ENCODE measurements at regions not wholly inside any gene's neighbourhood (a gene's known extent, or its start where the extent isn't known, plus 50 kb on each side); places are given as distances from the start of the nearest gene placed in this dataset.
"Not testable (repeated sequence)": the region's sequence is repeated elsewhere in the genome, so short reads cannot be mapped to it uniquely, and the experiment has no call there.

DNA sequence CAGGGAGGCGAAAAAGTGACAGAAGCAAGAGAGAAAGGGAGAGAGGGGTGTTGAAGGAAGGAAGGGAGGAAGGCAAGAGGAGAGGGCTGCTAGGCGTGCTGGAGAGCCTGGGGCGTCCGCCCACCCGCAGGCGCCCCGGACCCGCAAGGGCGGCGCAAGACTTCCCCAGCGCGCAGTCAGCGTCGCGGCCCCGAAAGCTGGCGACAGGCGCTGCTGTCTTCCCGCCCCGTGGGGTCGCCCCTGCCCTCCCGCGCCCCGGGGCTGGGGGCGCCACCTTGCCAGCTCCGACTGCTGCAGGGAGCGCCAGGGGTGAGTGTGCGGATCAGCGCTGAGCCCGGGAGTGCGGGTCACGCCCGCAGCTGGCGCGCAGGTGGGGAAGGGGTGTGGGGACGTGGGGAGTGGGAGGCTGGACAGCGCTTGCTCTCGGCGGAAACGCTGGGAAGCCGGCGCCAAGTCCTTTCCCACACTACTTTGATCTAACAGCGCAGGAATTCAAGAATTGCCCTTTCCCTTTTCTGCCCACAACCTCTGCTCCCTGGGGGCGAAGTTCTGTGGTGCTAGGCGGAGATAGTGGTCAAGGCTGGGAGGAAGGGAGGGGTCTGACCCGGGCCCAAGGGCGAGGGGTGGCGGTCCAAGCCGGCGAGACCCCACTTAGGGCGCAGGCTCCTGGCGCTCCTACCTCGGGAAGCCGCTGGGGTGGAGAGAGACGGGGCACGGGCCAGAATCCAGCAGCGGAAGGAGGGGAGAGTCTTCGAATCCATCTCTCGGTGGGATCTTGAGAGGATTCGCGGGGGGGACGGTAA lies 266.1 kb downstream of the CGGBP1 start, which contains the start of gene HTR1F:
HTR1F (plus strand) TSS at position 173 of the 803 bp plus-strand sequence.
- DNase-seq: no peak

DNA sequence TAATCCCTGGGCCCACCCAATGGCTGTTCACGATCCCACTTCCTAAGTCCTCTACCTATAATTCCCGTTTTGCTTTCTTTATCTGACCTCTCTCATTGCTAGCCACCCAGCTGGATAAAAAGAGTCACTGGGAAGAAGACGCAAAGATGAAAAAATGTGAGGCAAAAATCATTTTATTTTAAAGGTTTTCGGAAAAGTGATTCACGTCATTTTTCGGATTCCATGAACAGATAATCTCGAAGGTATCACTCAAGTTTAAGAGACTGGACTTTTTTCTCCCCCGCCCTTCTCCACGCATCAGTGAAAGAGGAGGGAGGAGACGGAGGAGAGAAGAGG lies 266.6 kb downstream of the CGGBP1 start:
- no peak for DNase-seq

DNA sequence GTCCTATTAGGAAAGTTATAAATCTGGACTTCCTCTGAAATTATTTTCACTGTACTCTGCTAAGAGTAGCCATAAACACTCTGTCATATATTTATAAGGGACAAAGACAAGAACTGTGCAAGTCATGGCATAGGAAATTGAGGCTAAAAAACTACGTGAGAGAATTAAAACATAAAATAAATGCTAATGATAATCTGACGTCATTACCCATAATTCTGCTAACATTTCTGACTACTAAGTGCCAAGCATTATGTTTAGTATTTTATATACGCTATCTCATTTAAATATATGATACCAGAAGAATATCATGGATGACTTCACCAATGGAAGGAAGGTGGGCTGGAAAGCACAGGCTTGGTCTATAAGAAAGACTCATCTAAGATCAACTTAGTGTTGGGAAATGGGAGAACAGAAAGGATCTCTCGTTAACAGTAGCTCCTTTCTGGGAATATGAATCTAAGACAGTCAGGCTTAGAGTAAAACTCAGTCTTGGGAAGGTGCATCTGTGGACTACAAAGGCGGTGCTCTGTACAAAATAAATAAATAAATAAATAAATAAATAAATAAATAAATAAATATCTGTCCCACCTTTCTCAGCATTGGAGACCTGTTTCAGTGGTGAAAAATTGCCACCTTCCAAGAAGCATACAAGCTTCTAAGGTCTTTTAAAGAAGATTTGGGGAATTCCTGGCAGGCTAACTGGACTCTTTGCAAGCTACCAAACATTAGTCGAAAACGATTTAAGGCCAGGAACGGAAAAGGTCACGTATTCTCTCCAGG lies 267.4 kb downstream of the CGGBP1 start:
- DNase-seq: no peak

DNA sequence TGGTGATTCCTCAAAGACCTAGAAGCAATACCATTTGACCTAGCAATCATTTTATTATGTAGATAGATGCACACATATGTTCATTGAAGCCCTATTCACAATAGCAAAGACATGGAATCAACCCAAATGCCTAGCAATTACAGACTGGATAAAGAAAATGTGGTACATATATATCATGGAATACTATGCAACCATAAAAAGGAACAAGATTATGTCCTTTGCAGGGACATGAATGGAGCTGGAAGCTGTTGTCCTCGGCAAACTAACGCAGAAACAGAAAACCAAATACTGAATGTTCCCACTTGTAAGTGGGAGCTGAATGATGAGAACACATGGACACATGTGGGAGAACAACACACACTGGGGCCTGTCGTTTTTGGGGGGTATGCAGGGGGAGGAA lies 269.8 kb downstream of the CGGBP1 start:
- DNase-seq: not testable (repeated sequence)

DNA sequence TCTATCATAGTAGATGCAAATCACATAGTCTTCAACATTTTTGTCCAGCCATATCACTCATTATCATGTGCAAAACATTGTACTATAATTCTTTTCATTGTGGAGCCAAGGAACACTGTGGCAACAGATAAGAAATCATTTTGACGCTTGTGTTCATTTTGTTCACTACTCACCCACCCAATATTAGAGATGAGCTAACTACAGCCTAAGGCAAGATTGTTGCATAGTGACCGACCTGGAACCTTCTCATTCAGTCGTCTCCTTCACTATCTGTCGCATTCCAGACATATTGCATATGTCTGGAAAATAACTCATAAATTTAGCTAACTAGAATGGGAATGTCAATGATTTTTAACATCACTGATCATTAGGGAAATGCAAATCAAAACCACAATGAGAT lies 270.3 kb downstream of the CGGBP1 start:
- DNase-seq: no peak

DNA sequence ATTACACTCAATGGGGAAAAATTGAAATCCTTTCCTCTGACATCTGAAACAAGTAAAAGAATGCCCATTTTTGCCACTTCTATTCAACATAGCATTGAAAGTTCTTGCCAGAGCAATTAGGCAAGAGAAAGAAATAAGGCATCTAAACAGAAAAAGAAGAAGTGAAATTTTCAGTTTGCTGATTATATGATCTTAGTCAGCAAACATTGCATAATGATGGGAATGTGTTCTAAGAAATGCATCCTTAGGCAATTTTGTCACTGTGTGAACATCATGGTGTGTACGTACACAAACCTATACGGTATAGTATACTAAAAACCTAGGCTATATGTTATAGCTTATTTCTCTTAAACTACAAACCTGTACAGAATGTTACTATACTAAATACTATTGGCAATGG lies 278.0 kb downstream of the CGGBP1 start:
- no peak for DNase-seq

DNA sequence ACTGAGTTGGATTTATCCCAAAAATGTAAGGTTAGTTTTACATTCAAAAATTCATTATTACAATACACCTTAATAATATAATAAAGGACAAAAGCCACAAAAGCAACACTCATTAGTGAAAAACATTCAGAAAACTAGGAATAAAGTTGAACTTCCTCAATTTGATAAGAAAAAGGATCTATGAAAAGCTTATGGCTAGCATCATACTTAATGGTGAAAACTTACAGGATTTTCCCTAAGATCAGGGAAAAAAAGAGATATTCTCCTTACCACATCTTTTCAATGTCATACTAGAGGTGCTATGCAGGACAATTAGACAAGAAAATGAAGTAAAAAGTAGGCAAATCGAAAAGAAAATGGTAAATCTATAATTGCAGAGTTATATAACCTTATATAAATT lies 279.9 kb downstream of the CGGBP1 start:
- no peak for DNase-seq

DNA sequence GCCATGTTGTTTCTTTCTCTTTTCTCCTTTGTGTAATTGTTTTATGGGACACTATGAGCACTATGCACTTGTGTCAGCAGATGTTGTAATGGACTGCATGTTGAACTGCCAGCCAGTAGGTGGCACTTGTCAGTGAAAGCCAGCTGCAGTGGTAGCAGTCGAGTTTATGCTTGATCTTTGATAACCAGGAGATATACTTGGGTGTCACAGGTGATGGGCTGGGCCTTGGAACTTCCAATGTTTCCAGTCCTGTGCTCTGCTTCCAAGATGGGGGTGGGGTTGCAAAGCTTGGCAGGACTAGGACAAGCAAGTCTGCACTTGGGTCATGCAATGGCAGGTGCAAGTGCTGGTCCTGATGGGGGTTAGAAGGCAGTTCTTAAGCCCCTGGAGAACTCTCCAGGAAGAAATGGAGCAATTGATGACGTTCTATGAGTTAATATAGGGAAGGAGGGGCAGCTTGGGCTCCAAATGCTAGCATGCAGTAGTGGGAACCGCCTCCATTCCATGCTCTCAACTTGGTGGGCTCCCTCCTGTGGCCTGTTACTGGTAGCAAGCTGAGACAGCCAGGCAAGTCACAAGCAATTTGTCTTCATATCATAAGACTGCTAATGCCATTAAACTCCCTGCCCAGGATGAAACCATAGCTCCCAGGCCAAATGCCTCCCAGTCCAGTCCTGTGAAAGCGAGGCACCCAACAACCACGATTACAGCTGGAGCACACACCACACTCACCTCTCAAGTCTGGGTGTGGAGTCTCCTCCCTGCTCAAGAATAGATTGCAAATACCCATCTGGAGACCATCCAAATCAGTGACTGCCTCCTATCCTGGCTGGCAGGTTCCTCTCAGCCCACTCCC lies 287.2 kb downstream of the CGGBP1 start:
- peak; percentile 22 for DNase-seq

DNA sequence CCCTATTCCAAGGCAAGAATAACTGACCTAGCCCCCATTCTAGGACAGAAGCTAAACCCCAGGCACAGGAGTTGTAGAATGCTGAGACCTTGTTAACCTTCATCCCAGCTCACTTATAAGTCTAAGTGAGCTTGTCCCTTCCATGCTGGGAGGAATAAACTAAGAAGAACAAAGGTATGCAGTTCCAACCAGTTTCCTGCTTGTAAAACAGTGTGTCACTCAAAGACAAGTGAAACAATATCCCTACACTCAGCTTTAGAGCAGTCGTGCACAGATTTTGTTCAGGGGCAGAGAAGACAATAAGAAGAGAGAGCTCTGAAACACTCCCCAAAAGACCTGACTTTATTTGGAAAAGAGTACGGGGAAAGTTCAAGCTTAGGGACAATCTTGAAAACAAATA lies 292.1 kb downstream of the CGGBP1 start:
- DNase-seq: no peak

DNA sequence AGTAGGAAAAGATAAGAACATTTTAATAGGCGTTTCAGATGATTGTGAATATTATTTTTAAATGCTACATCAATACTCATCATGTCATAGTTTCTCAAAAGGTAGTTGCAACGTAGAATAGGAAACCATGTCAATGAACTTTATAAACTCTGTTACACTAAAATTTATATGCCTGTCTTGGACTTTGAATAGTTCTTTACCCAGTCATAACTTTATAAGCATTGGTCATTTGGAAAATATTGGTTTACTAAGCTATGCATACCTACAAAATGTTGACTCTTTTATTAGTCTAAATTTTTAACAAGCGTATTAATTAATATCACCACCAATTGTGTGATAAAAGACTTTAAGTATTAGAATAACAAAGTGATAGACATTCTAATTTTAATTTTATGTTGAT lies 293.5 kb downstream of the CGGBP1 start:
- no peak for DNase-seq

DNA sequence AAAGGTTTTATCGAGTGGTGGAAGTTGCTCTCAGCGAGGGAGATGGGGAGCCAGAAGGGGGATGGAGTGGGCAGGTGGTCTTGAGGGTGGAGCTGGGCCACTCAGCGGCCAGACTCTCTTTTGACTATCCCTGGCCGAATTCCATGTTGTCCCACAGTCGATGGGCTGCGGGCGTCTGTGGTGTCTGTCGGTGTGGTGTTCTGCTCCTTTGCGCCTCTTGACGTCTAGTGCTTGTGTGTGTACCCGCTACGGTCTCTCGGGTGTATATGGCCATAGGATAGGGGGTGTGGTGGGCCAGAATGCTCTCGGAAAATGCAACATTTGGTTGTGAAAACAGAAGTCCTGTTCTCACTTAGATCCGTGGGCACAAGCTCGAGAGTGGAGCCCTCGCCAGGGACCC lies 297.0 kb downstream of the CGGBP1 start:
- DNase-seq: no peak

DNA sequence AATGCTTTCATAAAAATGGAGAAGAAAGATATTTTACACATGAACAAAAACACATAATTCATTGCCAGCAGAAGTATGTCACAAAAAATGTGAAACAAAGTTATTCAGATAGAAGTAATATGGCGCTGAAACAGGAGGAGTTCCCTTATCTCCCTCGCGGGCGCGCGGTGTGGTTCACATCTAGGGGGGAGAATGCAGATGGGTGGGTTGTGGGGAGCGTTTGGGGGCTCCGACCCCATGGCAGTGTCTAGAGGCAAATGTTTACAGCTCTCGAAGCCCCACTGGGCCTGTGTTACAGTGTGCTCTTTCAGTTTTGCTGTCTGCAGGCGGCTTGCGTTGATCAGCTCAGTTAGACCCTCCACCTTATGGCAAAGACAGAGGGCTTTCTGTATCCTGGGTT lies 297.5 kb downstream of the CGGBP1 start:
- no peak for DNase-seq

DNA sequence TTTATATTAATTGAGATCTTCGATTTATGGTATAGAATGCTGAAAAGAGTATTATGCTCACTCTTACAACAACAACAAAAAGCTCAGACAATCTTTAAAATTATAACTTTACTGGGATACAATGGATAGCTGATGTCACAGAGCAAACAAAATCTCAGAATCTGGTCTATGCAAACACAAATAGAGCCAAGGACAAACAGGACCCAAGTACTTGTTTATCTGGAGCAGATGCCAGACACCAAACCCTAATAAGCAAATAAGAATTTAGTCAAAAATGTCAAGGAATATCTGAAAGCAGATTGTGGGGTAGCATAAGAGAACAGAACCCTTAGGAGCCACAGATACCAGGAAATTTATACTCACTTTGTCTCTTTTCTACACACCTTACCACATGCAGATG lies 302.2 kb downstream of the CGGBP1 start:
- DNase-seq: no peak

DNA sequence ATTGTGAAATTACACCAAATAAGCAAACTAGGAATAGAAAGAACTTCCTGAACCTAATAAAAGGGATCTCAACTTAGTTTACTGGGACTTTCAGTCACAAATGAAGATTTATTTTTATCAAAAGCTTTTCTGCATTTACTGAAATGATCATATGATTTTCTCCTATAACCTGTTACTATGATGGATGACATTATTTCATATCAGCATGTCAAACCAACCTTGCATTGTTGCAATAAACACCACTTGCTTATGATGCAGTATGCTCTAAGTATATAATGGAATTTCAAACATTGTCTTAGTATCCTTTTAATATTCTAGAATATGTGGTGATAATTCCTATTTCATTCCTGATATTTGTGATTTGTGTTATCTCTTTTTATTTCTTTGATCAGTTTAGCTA lies 303.0 kb downstream of the CGGBP1 start:
- DNase-seq: no peak

DNA sequence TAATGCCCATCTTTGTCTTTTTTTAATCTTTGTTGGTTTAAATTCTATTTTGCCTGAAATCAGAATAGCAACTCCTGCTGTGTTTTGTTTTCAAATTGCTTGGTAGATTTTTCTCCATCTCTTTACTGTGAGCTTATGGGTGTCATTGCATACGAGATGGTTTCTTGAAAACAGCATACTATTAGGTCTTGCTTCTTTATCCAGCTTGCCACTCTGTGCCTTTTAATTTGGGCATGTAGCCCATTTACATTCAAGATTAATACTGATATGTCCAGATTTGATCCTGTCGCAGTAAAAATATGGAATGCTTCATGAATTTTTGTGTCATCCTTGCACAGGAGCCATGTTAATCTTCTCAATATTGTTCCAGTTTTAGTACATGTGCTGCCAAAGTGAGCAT lies 316.6 kb downstream of the CGGBP1 start:
- DNase-seq: no peak

DNA sequence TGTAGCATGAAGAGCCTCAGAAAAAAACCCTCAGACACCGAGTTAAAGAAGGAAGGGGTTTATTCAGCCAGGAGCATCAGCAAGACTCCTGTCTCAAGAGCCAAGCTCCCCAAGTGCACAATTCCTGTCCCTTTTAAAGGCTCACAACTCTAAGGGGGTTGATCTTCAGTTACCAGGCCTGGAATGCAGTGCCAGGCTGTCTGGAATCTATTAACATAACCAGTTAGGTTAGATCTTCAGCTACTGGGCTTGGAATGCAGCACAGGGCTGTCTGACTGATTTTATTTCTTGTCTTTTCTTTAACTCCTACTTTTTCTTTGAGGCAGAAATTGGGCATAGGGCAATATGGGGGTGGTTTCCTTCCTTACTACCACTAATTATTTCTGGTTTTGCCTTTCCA lies 317.9 kb downstream of the CGGBP1 start:
- DNase-seq: not testable (repeated sequence)

DNA sequence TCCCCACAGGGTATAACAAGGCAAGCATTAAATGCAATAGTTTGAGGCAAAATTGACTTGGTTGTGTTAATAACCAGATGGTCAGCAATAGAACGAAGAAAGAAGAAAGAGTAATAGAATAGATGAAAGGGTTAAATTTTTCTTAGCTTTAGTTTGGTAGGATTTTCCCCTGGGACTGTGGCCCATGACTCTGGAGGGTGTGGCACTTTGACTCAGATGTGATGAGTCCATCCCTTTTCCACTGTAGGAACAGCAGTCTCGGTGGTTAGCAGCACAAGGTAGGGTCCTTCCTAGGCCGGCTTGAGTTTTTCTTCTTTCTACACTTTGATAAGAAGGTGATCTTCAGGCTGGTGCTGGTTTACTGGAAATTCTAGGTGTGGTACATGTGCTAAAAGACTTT lies 321.0 kb downstream of the CGGBP1 start:
- DNase-seq: not testable (repeated sequence)

DNA sequence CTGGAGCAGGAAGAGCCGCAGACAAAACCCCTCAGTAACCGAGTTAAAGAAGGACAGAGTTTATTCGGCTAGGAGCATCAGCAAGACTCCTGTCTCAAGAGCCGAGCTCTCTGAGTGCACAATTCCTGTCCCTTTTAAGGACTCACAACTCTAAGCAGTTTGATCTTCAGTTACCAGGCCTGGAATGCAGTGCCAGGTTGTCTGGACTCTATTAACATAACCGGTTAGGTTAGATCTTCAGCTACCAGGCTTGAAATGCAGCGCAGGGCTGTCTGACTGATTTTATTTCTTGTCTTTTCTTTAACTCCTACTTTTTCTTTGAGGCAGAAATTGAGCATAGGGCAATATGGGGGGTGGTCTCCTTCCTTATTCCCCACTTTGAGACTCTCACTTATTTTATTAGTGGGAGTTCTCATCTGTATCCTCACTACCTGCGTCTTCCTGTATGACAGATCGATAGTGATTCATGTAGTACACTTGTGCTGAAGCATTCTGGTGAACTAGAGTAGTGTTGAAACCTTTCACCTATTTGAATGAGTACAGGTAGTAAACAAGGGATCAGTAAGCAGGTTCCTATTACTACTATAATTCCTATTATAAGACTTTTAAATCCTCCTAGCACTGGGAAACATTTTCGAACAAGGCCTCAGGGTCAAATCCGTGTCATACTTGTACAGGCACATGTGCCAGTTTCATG lies 325.0 kb downstream of the CGGBP1 start:
- DNase-seq: no peak

DNA sequence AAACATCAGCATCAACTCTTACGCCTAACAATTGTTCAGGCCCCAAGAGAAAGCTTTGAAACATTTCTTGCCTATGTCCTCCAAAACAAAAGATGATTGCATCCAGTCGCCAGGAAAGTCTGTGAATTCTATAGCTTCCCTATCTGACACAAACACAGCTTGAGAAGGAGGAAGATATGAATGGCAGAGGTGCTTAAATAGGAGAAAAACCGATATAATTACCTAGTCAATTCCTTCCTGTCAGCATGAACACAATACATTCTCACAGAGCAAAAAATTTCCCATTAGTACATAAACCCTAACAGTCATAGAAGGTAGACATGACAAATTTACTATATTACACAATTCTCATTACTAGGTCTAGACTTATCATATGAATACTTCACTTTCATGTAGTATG lies 326.5 kb downstream of the CGGBP1 start:
- DNase-seq: no peak

DNA sequence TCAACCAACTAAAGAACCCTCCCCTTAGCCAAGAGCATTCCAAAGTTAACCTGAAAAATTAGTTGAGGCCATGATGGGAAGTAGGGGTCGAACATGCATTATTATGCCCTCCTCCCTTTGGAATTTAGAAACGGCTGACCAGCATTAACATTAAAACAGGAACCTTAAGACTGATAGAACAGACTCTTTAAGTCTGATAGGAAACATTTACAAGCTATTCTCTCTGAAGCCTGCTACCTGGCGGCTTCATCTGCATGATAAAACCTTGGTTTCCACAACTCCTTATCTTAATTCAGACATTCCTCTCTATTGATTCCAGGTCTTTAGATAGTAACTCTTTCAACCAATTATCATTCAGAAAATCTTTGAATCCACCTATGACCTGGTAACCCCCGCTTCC lies 331.0 kb downstream of the CGGBP1 start:
- DNase-seq: no peak

DNA sequence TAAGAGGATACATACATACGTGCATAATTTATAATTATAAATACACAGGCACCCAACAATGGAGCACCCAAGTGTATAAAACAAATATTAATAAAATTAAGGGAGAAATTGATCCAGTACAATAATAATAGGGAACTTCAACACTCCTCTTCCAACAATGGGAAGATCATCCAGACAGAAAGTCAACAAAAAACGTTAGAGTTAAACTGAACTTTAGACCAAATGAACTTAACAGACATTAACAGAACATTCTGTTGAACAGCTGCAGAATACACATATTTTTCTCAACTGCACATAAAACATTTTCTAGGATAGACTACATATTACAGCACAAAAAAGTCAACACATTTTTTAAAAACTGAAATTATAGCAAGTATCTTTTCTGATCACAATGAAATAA lies 339.7 kb downstream of the CGGBP1 start:
- no peak for DNase-seq

DNA sequence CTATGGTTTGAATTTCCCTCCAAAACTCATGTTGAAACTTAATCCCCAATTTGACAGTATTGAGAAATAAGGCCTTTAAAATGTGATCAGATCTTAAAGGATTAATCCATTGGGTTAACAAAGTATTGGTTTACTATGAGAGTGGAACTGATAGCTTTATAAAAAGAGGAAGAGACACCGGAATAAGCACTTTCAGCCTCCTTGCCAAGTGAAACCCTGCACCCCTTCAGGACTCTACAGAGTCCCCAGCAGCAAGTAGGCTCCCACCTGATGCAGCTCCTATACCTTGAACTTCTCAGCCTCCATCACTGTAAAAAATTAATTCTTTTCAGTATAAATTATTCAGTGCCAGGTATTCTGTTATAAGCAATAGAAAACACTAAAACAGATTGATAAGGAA lies 348.3 kb downstream of the CGGBP1 start:
- DNase-seq: no peak

DNA sequence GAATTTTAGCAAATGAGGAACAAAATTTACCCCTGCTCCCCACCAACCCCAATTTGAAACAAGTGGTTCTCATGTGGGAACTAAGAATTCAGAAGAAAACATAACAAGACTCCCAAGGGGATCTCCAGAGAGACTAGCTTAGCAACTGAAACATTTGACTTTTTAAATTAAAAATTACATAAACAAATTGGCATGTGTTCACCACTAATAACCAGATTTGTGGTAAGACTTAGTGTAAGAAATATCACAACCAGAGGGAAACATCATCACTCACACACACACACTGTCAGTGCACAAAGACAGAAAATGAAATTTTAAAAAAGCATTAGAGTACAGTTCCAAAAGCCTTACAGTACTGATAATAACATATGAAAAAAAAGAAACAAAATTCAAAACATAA lies 348.8 kb downstream of the CGGBP1 start:
- DNase-seq: no peak
